K562 (cell line): ENCODE measurements at regions not wholly inside any gene's neighbourhood (a gene's known extent, or its start where the extent isn't known, plus 50 kb on each side); places are given as distances from the start of the nearest gene placed in this dataset.

Source experiments
- ATAC-seq: fragments of 200-7000 bp; cut with Tn5 transposase; 3 replicates; pipeline ENCODE4 v1.9.1; 2020; ENCODE audit warnings: moderate library complexity
- BruUV-seq: library from RNA; stranded (reverse); fragments of 400-500 nt; replicated peaks from 2 replicates; lab custom pipeline; 2021; lab: Mats Ljungman, UMichigan
- CTCF ChIA-PET: fragments of 300-600 bp; formaldehyde crosslinking; extraction: SDS; loops from one replicate; lab custom pipeline; 2021; ENCODE audit warnings: low intra/inter-chr PET ratio; lab: Yijun Ruan, JAX
- POLR2A ChIA-PET: fragments of 300-600, 350-650 bp; sonication (Branson Sonifier 250); formaldehyde crosslinking; extraction: SDS; loops from one replicate; lab custom pipeline; 2021; ENCODE audit warnings: antibody characterized with exemption, inconsistent platforms; lab: Yijun Ruan, JAX
- DNase-seq, 4 experiments: peaks; one replicate each; pipeline versions ENCODE4 v3.0.0 to v3.0.0-alpha.2; 2011 to 2018; ENCODE audit warnings: low spot score in 3 of 4, mixed read lengths in 3 of 4; ENCODE audit errors: extremely low read depth in 1 of 4
- FAIRE-seq: peaks from 2 replicates; lab custom pipeline; 2011; peaks lifted over from hg19 to GRCh38; lab: Jason Lieb, UNC
- H2AFZ ChIP-seq: 2 replicates; pipeline ENCODE4 v1.6.0; 2011; ENCODE audit warnings: low read depth, low read length, control low read depth, inconsistent platforms
- H3K27ac ChIP-seq: fragments of 200-600 bp; 3 replicates; pipeline ENCODE4 v1.8.0; 2011; ENCODE audit warnings: low read depth, mild to moderate bottlenecking, control low read depth, inconsistent platforms, low read length, moderate library complexity, mixed read lengths; ENCODE audit errors: extremely low read depth
- H3K27me3 ChIP-seq, 2 experiments: fragments of 300-600 bp in 1 of 2; 2 replicates in 1 of 2; 3 replicates in 1 of 2; pipeline versions ENCODE4 v1.6.0 to v1.8.0; 2011; ENCODE audit warnings: inconsistent platforms in 2 of 2, low read length in 2 of 2, mild to moderate bottlenecking in 1 of 2, mixed read lengths in 1 of 2, moderate library complexity in 1 of 2; ENCODE audit not compliant: control insufficient read depth in 2 of 2, insufficient read depth in 2 of 2
- H3K36me3 ChIP-seq: fragments of 300-600 bp; 3 replicates; pipeline ENCODE4 v1.8.0; 2011; ENCODE audit warnings: mild to moderate bottlenecking, low read length, inconsistent platforms; ENCODE audit not compliant: control insufficient read depth, insufficient read depth
- H3K4me1 ChIP-seq, 2 experiments: fragments of 200-600 bp in 1 of 2; replicated peaks in 1 of 2; 2 replicates in 1 of 2; 3 replicates in 1 of 2; pipeline versions ENCODE4 v1.5.1 to v1.8.0; 2011; ENCODE audit warnings: inconsistent platforms in 2 of 2, low read length in 2 of 2, mild to moderate bottlenecking in 1 of 2, mixed read lengths in 1 of 2, moderate library complexity in 1 of 2; ENCODE audit not compliant: control insufficient read depth in 2 of 2, insufficient read depth in 2 of 2
- H3K4me2 ChIP-seq: 2 replicates; pipeline ENCODE4 v1.6.1; 2011; ENCODE audit warnings: low read length, control low read depth, inconsistent platforms, mixed read lengths; ENCODE audit not compliant: insufficient read depth
- H3K4me3 ChIP-seq: fragments of 200-600 bp; sonication (generic), shearing (Covaris generic); 2 replicates; pipeline ENCODE4 v1.5.1; 2016; ENCODE audit warnings: control low read depth, inconsistent platforms
- H3K79me2 ChIP-seq: fragments of 200-600 bp; 3 replicates; pipeline ENCODE4 v1.8.0; 2011; ENCODE audit warnings: low read length, inconsistent platforms; ENCODE audit not compliant: control insufficient read depth, insufficient read depth
- H3K9ac ChIP-seq, 2 experiments: 2 replicates each; pipeline versions ENCODE4 v1.6.0 to v1.6.1; 2011; ENCODE audit warnings: low read depth in 2 of 2, low read length in 2 of 2, control low read depth in 1 of 2, inconsistent platforms in 1 of 2, mild to moderate bottlenecking in 1 of 2, mixed read lengths in 1 of 2; ENCODE audit not compliant: insufficient read depth in 1 of 2
- H3K9me1 ChIP-seq: one replicate; pipeline ENCODE4 v1.6.0; 2011; ENCODE audit warnings: inconsistent platforms, mild to moderate bottlenecking, low read length, moderate library complexity; ENCODE audit not compliant: control insufficient read depth, insufficient read depth
- H3K9me3 ChIP-seq: replicated peaks from 2 replicates; pipeline ENCODE4 v1.5.1; 2011; ENCODE audit warnings: low read depth, low read length, inconsistent platforms; ENCODE audit not compliant: control insufficient read depth, insufficient read depth
- H4K20me1 ChIP-seq: replicated peaks from 2 replicates; pipeline ENCODE4 v1.6.1; 2011; ENCODE audit warnings: low read length, inconsistent platforms, mixed read lengths; ENCODE audit not compliant: control insufficient read depth, insufficient read depth
- CREBBP ChIP-seq: IDR thresholded peaks from one replicate; pipeline ENCODE4 v1.6.1; 2012; ENCODE audit warnings: low read depth, mild to moderate bottlenecking, control low read depth, inconsistent platforms, low read length
- CSDE1 ChIP-seq, 2 experiments: fragments of 450-650 bp; IDR thresholded peaks; 2 replicates each; pipeline ENCODE4 v1.6.1; 2016; ENCODE audit warnings: mild to moderate bottlenecking in 1 of 2
- CXXC5 ChIP-seq: fragments of 250-450 bp; sonication (Bioruptor Pico); IDR thresholded peaks from 2 replicates; pipeline ENCODE4 v1.8.0; 2022; ENCODE audit warnings: inconsistent platforms, mild to moderate bottlenecking, moderate library complexity
- ERF ChIP-seq: fragments of 450-650 bp; formaldehyde crosslinking; IDR thresholded peaks from 2 replicates; pipeline ENCODE4 v1.4.0; 2020; ENCODE audit warnings: mild to moderate bottlenecking, mixed read lengths
- GATAD2A ChIP-seq: fragments of 450-650 bp; IDR thresholded peaks from 2 replicates; pipeline ENCODE4 v1.6.1; 2017
- GTF2E2 ChIP-seq: fragments of 200-800 bp; sonication (Bioruptor generic); IDR thresholded peaks from 2 replicates; pipeline ENCODE4 v1.6.1; 2016; ENCODE audit warnings: missing genetic modification characterization, missing compliant biosample characterization
- ILF3 ChIP-seq: fragments of 450-650 bp; IDR thresholded peaks from 2 replicates; pipeline ENCODE4 v1.6.1; 2018; ENCODE audit warnings: antibody characterized with exemption, mild to moderate bottlenecking, moderate library complexity, borderline replicate concordance
- MITF ChIP-seq: IDR thresholded peaks from 2 replicates; pipeline ENCODE4 v1.6.1; 2014; ENCODE audit warnings: antibody characterized with exemption
- NFYB ChIP-seq: IDR thresholded peaks from 2 replicates; pipeline ENCODE4 v1.6.1; 2011; ENCODE audit warnings: mild to moderate bottlenecking, moderate library complexity; ENCODE audit not compliant: insufficient read length; ENCODE audit errors: extremely low read depth
- POLR2B ChIP-seq: fragments of 450-650 bp; IDR thresholded peaks from 2 replicates; pipeline ENCODE4 v1.6.1; 2018; ENCODE audit warnings: low read depth; ENCODE audit not compliant: partially characterized antibody
- RBM14 ChIP-seq: fragments of 200-400 bp; formaldehyde crosslinking; IDR thresholded peaks from 2 replicates; pipeline ENCODE4 v1.6.1; 2018; ENCODE audit warnings: low read depth, mild to moderate bottlenecking, low read length, moderate library complexity, borderline replicate concordance; ENCODE audit not compliant: insufficient read depth
- SMARCA5 ChIP-seq: fragments of 450-650 bp; IDR thresholded peaks from 2 replicates; pipeline ENCODE4 v1.6.1; 2016
- ZNF12 ChIP-seq: sonication (generic); formaldehyde crosslinking; IDR thresholded peaks from 2 replicates; pipeline ENCODE4 v1.4.0; 2020; ENCODE audit warnings: mild to moderate bottlenecking, missing genetic modification reagents
- ZNF76 ChIP-seq: fragments of 250-450 bp; sonication (Bioruptor Pico); IDR thresholded peaks from 2 replicates; pipeline ENCODE4 v1.4.0; 2020; ENCODE audit warnings: mild to moderate bottlenecking, moderate library complexity, borderline replicate concordance
- WGBS: fragments of 100-300 bp; shearing (Covaris generic); methylation state at CpG from one replicate; pipeline ENCODE4 v1.1.6; 2016; ENCODE audit warnings: low coverage, mixed read lengths; ENCODE audit not compliant: insufficient coverage; ENCODE audit errors: missing lambda C conversion rate; 5-methylcytosine and 5-hydroxymethylcytosine counted together
- in situ Hi-C: fragments of 300-500 bp; cut with MboI; formaldehyde crosslinking; loops from 4 replicates; pipeline ENCODE4 v1.15.0; 2018; ENCODE audit warnings: inconsistent platforms, mixed read lengths
- intact Hi-C: fragments of 100-400 bp; cut with micrococcal nuclease; formaldehyde crosslinking; loops from 2 replicates; pipeline ENCODE4 v1.14.2; 2022

DNA sequence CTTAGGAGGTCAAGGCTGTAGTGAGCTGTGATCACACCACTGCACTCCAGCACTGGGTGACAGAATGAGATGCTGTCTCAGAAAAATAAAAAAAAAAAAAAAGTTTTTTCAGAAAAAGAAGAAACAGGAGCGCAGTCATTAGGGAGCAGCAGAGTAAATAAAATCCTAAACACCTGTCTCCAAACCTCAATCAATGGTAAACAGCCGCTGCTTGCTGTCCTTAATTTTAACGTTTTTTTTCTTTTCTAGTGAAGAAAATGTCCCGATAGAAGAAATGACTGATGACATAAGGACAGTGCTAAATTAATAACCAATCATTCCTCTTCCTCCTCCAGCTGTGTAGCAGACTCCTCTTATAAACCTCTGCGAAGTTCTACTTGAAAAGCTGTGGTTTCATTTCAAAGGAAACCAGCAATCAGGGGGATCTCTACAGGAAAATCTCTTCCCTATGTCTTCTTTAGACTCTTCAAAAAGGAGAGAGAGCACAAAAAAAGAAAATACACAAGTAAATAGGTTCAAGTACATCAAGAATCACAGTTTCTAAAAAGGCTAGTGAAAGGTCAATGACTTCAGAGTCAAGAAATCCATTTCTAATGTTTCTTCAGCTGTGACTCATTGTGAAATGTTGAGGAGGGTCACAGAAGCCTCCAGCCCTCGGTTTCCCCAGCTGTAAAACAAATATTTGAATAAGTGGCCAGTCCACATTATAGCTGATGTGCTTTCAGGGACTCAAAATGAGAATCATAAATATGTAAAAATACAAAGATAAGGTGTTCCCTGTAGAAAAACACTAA lies 127.6 kb downstream of the TMCO5A start:
- no peak for TF ChIP-seq ILF3
- TF ChIP-seq CREBBP = no peak
- no peak for TF ChIP-seq GTF2E2 (tag)
- no peak for TF ChIP-seq GATAD2A
- TF ChIP-seq POLR2B = no peak
- TF ChIP-seq ZNF12 (CRISPR knock-in tag) = no peak
- no peak for TF ChIP-seq ERF (CRISPR knock-in tag)
- no peak for TF ChIP-seq CSDE1 (IDR thresholded peaks at IDR 0.05)
- no peak for TF ChIP-seq ZNF76 (CRISPR knock-in tag)
- TF ChIP-seq MITF = no peak
- no peak for TF ChIP-seq RBM14
- TF ChIP-seq NFYB = no peak
- no peak for TF ChIP-seq SMARCA5
- no peak for TF ChIP-seq CXXC5
- Histone ChIP-seq H3K4me1 (no peaks in the 10 kb centered on the region), H3K27ac (no peak overlapping the region), H2AFZ (no peak overlapping the region), H3K79me2 (no peaks in the 10 kb centered on the region), H3K9me3 (no peaks in the 10 kb centered on the region), H3K9me1 (no peaks in the 10 kb centered on the region), H3K9ac (no peak overlapping the region), H3K27me3 (peaks cover 4 to 5% of the 10 kb centered on the region in 2 experiments; a peak in 2 of 5 replicates), H4K20me1 (no peaks in the 10 kb centered on the region), H3K4me2 (no peak overlapping the region), H3K4me3 (no peak overlapping the region), H3K36me3 (no peaks in the 10 kb centered on the region)
- intact Hi-C loops = no loop called here
- 0% methylated on average over 6 of the region's 6 CpGs for WGBS
- in situ Hi-C loops = no loop called here
- FAIRE-seq (no peak), DNase-seq (no peak), ATAC-seq (no peak)
- ChIA-PET CTCF (no interaction called here), POLR2A (interaction anchor here (0.6 kb wide), 1 partner anchor 11 kb away, joined by 3 read pairs; no protein-coding TSS in a partner anchor)
- no TSS peak for BruUV-seq
